H9 (cell line): ENCODE measurements at regions not wholly inside any gene's neighbourhood (a gene's known extent, or its start where the extent isn't known, plus 50 kb on each side); places are given as distances from the start of the nearest gene placed in this dataset.

ENCODE experiments used
- DNase-seq: peaks from one replicate; pipeline ENCODE4 v3.0.0-alpha.2; 2017
- H2AFZ ChIP-seq: one replicate; pipeline ENCODE4 v1.6.1; 2013; ENCODE audit warnings: mild to moderate bottlenecking, low read length, control low read depth, moderate library complexity
- H2AK5ac ChIP-seq: 2 replicates; pipeline ENCODE4 v1.6.1; 2013; ENCODE audit warnings: low read length, control low read depth, mixed read lengths; ENCODE audit not compliant: insufficient read length
- H2BK120ac ChIP-seq: one replicate; pipeline ENCODE4 v1.6.1; 2013; ENCODE audit warnings: low read depth, mild to moderate bottlenecking, low read length, control low read depth, inconsistent platforms; ENCODE audit not compliant: poor library complexity, severe bottlenecking
- H2BK12ac ChIP-seq: 2 replicates; pipeline ENCODE4 v1.6.1; 2013; ENCODE audit warnings: low read length, control low read depth, mixed read lengths, low read depth; ENCODE audit not compliant: insufficient read length
- H2BK15ac ChIP-seq: 2 replicates; pipeline ENCODE4 v1.6.1; 2013; ENCODE audit warnings: low read depth, low read length, control low read depth
- H2BK20ac ChIP-seq: one replicate; pipeline ENCODE4 v1.6.1; 2013; ENCODE audit warnings: low read depth, mild to moderate bottlenecking, low read length, control low read depth, inconsistent platforms; ENCODE audit not compliant: poor library complexity, severe bottlenecking
- H2BK5ac ChIP-seq: 2 replicates; pipeline ENCODE4 v1.6.1; 2013; ENCODE audit warnings: low read length, control low read depth, mixed read lengths; ENCODE audit not compliant: insufficient read length
- H3K14ac ChIP-seq: 2 replicates; pipeline ENCODE4 v1.6.1; 2013; ENCODE audit warnings: low read length, control low read depth; ENCODE audit not compliant: insufficient read depth
- H3K18ac ChIP-seq: 2 replicates; pipeline ENCODE4 v1.6.1; 2013; ENCODE audit warnings: low read depth, mild to moderate bottlenecking, mixed read lengths, low read length, control low read depth; ENCODE audit not compliant: insufficient read length
- H3K23ac ChIP-seq: 2 replicates; pipeline ENCODE4 v1.6.1; 2013; ENCODE audit warnings: low read length, control low read depth, mixed read lengths, low read depth; ENCODE audit not compliant: insufficient read length
- H3K23me2 ChIP-seq: 2 replicates; pipeline ENCODE4 v1.6.1; 2013; ENCODE audit warnings: low read depth, mild to moderate bottlenecking, mixed read lengths, low read length, control low read depth; ENCODE audit not compliant: insufficient read length, poor library complexity, severe bottlenecking
- H3K27ac ChIP-seq: 2 replicates; pipeline ENCODE4 v1.5.1; 2013; ENCODE audit warnings: low read length, control low read depth, mixed read lengths, low read depth; ENCODE audit not compliant: insufficient read length
- H3K27me3 ChIP-seq: 2 replicates; pipeline ENCODE4 v1.6.1; 2013; ENCODE audit warnings: low read length, control low read depth, inconsistent platforms; ENCODE audit not compliant: insufficient read depth
- H3K4ac ChIP-seq: 2 replicates; pipeline ENCODE4 v1.6.1; 2013; ENCODE audit warnings: low read depth, mild to moderate bottlenecking, control low read depth, inconsistent platforms, low read length, moderate library complexity
- H3K4me1 ChIP-seq: 2 replicates; pipeline ENCODE4 v1.6.1; 2013; ENCODE audit warnings: low read length, control low read depth, inconsistent platforms; ENCODE audit not compliant: insufficient read depth
- H3K4me2 ChIP-seq: 2 replicates; pipeline ENCODE4 v1.6.1; 2013; ENCODE audit warnings: low read length, control low read depth, mixed read lengths; ENCODE audit not compliant: insufficient read length, insufficient read depth
- H3K56ac ChIP-seq: 2 replicates; pipeline ENCODE4 v1.6.1; 2013; ENCODE audit warnings: low read depth, mild to moderate bottlenecking, mixed read lengths, low read length, control low read depth; ENCODE audit not compliant: insufficient read length
- H3K79me1 ChIP-seq: 2 replicates; pipeline ENCODE4 v1.6.1; 2013; ENCODE audit warnings: low read depth, mild to moderate bottlenecking, moderate library complexity, low read length, control low read depth, inconsistent platforms; ENCODE audit not compliant: insufficient read depth, poor library complexity, severe bottlenecking
- H3K79me2 ChIP-seq: 2 replicates; pipeline ENCODE4 v1.6.1; 2013; ENCODE audit warnings: low read length, control low read depth, inconsistent platforms; ENCODE audit not compliant: insufficient read depth
- H3K9ac ChIP-seq: 2 replicates; pipeline ENCODE4 v1.6.1; 2013; ENCODE audit warnings: low read length, control low read depth, mixed read lengths; ENCODE audit not compliant: insufficient read length; ENCODE audit errors: extremely low read depth
- H3K9me3 ChIP-seq: one replicate; pipeline ENCODE4 v1.6.1; 2013; ENCODE audit warnings: low read depth, low read length, inconsistent platforms; ENCODE audit not compliant: control insufficient read depth
- H3T11ph ChIP-seq: one replicate; pipeline ENCODE4 v1.6.1; 2013; ENCODE audit warnings: mild to moderate bottlenecking, low read length, control low read depth, inconsistent platforms
- H4K20me1 ChIP-seq: one replicate; pipeline ENCODE4 v1.6.1; 2013; ENCODE audit not compliant: control insufficient read depth, insufficient read length, insufficient read depth
- H4K5ac ChIP-seq: 2 replicates; pipeline ENCODE4 v1.6.1; 2013; ENCODE audit warnings: low read depth, mild to moderate bottlenecking, mixed read lengths, low read length, control low read depth; ENCODE audit not compliant: insufficient read length
- H4K8ac ChIP-seq: replicated peaks from 2 replicates; pipeline ENCODE4 v1.6.1; 2013; ENCODE audit warnings: low read length, control low read depth, mixed read lengths, low read depth; ENCODE audit not compliant: insufficient read length
- H4K91ac ChIP-seq: 2 replicates; pipeline ENCODE4 v1.6.1; 2013; ENCODE audit warnings: low read depth, mild to moderate bottlenecking, moderate library complexity, mixed read lengths, low read length, control low read depth; ENCODE audit not compliant: insufficient read length
- H3K27ac Mint-ChIP-seq, 3 experiments: 2 replicates in 2 of 3; 3 replicates in 1 of 3; pipeline ENCODE4 v1.8.0; 2020 to 2021; ENCODE audit warnings: mixed read lengths in 3 of 3, mild to moderate bottlenecking in 1 of 3, moderate library complexity in 1 of 3
- H3K27me3 Mint-ChIP-seq: 2 replicates; pipeline ENCODE4 v1.8.0; 2021; ENCODE audit warnings: low read depth, mild to moderate bottlenecking, moderate library complexity, mixed read lengths
- H3K36me3 Mint-ChIP-seq, 3 experiments: 2 replicates in 2 of 3; 3 replicates in 1 of 3; pipeline ENCODE4 v1.8.0; 2020 to 2021; ENCODE audit warnings: low read depth in 3 of 3, mixed read lengths in 3 of 3; ENCODE audit not compliant: insufficient read depth in 1 of 3
- H3K4me1 Mint-ChIP-seq, 2 experiments: 2 replicates each; pipeline ENCODE4 v1.8.0; 2020; ENCODE audit warnings: mixed read lengths in 2 of 2
- H3K4me3 Mint-ChIP-seq, 2 experiments: 2 replicates in 1 of 2; 3 replicates in 1 of 2; pipeline ENCODE4 v1.8.0; 2020 to 2021; ENCODE audit warnings: mild to moderate bottlenecking in 2 of 2, mixed read lengths in 2 of 2, moderate library complexity in 1 of 2
- H3K9me3 Mint-ChIP-seq, 2 experiments: 2 replicates in 1 of 2; 3 replicates in 1 of 2; pipeline ENCODE4 v1.8.0; 2020; ENCODE audit warnings: mild to moderate bottlenecking in 2 of 2, mixed read lengths in 2 of 2, moderate library complexity in 1 of 2
- CTCF ChIP-seq: fragments of 200-600 bp; sonication (generic); conservative IDR thresholded peaks from 3 replicates; pipeline ENCODE4 v1.8.0; 2021; ENCODE audit warnings: antibody characterized with exemption, mild to moderate bottlenecking
- WGBS: extraction: QIAGEN DNeasy Blood & Tissue Kit; methylation state at CpG from one replicate; pipeline ENCODE4 v1.1.7; 2013; ENCODE audit warnings: missing lambda C conversion rate, low lambda C conversion rate, mixed read lengths; ENCODE audit not compliant: insufficient read length; ENCODE audit errors: extremely low coverage; 5-methylcytosine and 5-hydroxymethylcytosine counted together

DNA sequence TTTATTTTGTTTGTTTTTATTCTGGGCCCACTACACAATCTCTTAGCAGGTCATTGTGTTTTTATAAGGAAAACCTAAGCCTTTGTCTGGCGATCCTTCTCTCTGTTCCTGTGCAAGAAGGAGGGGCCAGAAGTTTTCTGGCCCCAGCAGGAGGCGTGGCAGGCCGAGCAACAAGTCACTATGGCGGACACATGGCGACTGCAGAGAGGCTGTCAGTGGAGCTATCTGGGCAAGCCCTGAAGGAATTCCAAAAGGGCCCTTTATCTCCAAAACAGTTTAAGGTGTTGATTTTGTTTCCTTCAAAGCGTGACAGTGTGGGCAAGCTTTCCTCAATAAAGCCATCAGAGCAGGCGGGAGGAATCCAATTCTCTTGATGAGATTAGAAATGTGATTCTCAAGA lies 118.8 kb upstream of the CTAGE1 start:
- H3K27me3 ChIP-seq: no peaks in the 10 kb centered on the region
- no peaks in the 10 kb centered on the region for H3K79me2 ChIP-seq
- Mint-ChIP-seq H3K4me1 (no peaks in the 10 kb centered on the region), H3K4me3 (no peak overlapping the region), H3K36me3 (no peaks in the 10 kb centered on the region; a peak in 2 of 7 replicates), H3K27me3 (no peaks in the 10 kb centered on the region; the same call in 1 of the 2 replicates), H3K27ac (no peak overlapping the region; a peak in 1 of 7 replicates), H3K9me3 (peaks cover 2% of the 10 kb centered on the region in 2 experiments; a peak in 1 of 5 replicates)
- no peak overlapping the region for H3K14ac ChIP-seq
- H3K79me1 ChIP-seq: no peaks in the 10 kb centered on the region
- no peak overlapping the region for H2BK15ac ChIP-seq
- no peak overlapping the region for H3K18ac ChIP-seq
- no peak overlapping the region for H3K27ac ChIP-seq
- no peak overlapping the region for H2AK5ac ChIP-seq
- H4K20me1 ChIP-seq: no peaks in the 10 kb centered on the region
- H4K8ac ChIP-seq: no peak overlapping the region
- no peak overlapping the region for H3K9ac ChIP-seq
- H3K23me2 ChIP-seq: no peaks in the 10 kb centered on the region
- H3K9me3 ChIP-seq: no peaks in the 10 kb centered on the region
- DNase-seq: no peak
- no peak overlapping the region for H4K91ac ChIP-seq
- H2BK120ac ChIP-seq: no peak overlapping the region
- H2BK20ac ChIP-seq: no peak overlapping the region
- no peak overlapping the region for H3T11ph ChIP-seq
- H3K56ac ChIP-seq: no peak overlapping the region
- no peak for TF ChIP-seq CTCF
- H3K4me2 ChIP-seq: no peak overlapping the region
- H3K4ac ChIP-seq: no peak overlapping the region
- H3K23ac ChIP-seq: no peak overlapping the region
- no peak overlapping the region for H2BK12ac ChIP-seq
- H3K4me1 ChIP-seq: no peaks in the 10 kb centered on the region
- no peak overlapping the region for H4K5ac ChIP-seq
- no peak overlapping the region for H2AFZ ChIP-seq
- whole genome bisulfite sequencing: no CpG with 5 or more reads among the region's 7 CpGs
- H2BK5ac ChIP-seq: no peak overlapping the region
